NCI-H2107 (cell line): ENCODE measurements at regions not wholly inside any gene's neighbourhood (a gene's known extent, or its start where the extent isn't known, plus 50 kb on each side); places are given as distances from the start of the nearest gene placed in this dataset.

ENCODE experiments used
- DNase-seq: peaks from one replicate; lab custom pipeline; 2025; lab: John Stamatoyannopoulos, UW

DNA sequence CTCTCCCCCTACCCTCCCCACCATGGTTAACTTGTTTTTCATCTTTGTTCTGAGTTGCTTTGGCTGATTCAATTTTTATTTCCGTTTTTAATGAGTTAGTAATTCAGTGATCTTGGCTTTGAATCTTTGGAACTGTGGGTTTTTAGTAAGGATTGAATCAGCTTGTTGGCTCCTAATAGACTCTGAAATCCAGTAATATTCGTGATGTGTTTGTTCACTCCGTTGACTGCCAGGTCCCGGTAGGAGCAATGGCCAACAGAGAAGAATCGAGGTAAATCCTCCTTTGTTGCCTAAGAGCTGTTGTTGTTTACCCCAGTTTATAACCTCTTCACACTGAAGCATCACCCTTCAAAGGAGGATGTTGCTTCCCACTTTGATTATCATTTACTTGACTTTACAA lies 92.7 kb downstream of the PCSK1 start:
- DNase-seq = no peak

DNA sequence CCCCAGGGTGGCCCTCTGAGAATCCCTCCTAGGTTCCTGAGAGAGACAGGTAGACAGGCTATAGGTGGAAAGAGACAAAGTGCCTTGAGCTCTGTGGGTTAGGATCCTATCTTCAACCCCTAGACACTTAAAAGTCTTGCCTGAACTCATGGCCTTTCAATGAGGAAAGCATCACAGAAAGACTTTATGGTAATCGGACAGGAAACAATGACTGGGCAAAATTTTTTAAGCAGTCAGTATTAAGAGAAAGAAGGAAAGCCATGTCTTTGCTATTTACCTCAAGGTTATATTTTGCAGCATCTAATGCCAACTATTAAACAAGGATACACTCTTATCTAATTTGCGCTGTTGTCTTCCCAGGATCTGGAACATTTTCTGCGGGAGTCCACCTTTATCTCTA lies 93.2 kb downstream of the PCSK1 start:
- DNase-seq = no peak

GRCh38 chr5:96338624-96339415 lies 94.2 kb downstream of the PCSK1 start:
- no peak for DNase-seq

DNA sequence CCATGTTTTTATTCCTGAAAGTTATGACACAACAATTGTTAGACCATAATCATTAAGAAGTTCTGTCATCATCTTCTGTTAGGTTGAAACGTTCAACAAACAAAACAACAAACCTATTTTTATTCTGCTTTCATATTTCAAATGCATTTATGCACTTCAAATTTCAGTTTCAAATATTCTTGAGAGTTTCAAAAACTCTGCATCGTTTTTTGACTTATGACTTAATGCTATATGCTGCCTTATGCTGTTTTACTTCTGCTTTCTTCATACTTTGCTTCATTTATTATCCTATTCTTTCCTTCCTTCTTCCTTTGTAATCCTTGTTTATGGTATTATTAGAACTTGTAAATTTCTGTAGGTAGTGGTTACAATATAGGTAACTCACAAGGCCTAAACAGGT lies 95.0 kb downstream of the PCSK1 start:
- DNase-seq = no peak

DNA sequence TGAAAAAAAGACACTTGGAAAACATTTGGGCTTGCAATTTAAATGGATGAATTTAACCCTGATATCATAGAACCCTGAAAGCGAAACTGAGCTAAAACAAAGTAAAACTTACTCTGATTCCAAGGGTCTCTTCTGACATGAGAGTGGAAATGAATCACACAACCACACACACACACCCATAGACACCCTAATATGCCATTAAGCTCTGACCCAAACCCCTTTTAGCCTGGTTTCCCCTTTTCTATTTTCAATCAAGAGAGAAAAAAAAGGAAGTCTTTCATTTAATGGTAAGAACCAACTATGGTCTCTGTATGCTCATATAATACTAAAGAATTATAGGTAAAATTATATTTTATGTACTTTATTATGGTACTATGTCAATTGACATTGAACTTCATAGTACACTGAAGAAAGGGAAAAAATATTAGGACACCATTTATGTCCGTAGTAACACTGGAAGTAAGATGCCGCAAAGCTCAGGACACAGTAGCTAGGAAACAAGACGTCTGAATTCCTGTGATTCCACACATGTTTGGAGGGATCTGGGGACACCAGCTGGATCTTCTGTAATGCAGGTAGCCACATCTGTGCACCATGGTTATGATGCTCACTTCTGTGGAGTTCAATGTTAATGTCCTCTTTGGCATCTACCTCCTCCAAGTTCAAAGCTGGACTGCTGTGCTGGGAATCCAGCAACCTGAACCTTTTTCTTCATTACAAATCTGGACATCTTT lies 95.8 kb downstream of the PCSK1 start:
- DNase-seq = no peak

DNA sequence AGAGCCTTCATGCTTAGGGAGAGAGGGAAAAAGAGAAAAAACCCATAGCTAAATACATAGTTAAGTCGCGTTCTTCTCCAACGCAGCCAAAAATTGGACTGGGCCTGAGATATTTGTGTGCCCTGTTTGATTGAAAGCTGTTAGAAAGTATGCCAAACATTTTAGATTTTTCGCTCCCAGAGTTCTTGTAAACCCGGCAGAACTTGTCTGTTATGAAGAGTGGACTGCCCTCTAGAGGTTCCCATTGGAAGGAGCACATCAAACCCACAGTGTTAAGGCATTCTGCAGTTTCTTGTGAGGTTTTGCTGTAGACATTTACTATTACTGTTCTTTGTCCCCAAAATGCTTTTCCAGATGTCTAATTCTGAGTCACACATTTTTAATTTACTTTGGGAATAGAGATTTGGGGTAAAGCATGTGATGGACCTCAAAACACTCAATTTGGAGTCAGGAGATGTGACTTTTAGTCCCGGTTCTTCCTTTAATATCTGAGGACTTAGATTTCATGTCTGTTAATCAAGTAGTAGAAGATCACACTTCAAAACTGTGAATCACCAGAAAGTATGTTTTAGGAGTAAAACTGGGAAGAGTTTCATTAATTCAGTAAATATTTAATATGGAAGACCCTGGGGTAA lies 96.6 kb downstream of the PCSK1 start:
- peak; percentile 22 for DNase-seq

GRCh38 chr5:96335873-96336272 lies 97.2 kb downstream of the PCSK1 start:
- DNase-seq = no peak

DNA sequence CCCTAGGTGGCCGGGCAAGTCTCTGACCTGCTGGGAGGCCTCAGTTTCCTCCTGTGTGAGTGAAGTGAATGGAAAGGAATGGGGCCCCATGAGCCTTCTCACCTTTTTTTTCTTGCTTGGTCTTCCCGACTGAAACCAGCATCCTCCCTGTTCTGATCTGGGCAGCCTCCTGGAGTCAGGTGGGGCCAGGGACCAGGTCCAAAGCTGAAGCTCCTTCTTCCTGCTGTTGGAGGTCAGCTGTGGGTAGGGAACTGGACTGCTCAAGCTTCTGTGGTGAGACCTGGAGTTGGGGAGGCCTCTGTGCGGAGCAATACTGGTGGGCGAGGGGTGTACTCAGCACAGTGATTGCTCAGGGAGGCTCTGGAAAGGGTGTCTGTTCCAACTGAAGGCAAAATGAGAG lies 99.7 kb downstream of the PCSK1 start:
- DNase-seq = no peak

- DNase-seq = no peak
These were observed 100.3 kb downstream of the PCSK1 start for GRCh38 chr5:96332535-96333366.

GRCh38 chr5:96331681-96332361 lies 101.2 kb downstream of the PCSK1 start:
- no peak for DNase-seq

GRCh38 chr5:96331210-96331609 lies 101.8 kb downstream of the PCSK1 start:
- no peak for DNase-seq

DNA sequence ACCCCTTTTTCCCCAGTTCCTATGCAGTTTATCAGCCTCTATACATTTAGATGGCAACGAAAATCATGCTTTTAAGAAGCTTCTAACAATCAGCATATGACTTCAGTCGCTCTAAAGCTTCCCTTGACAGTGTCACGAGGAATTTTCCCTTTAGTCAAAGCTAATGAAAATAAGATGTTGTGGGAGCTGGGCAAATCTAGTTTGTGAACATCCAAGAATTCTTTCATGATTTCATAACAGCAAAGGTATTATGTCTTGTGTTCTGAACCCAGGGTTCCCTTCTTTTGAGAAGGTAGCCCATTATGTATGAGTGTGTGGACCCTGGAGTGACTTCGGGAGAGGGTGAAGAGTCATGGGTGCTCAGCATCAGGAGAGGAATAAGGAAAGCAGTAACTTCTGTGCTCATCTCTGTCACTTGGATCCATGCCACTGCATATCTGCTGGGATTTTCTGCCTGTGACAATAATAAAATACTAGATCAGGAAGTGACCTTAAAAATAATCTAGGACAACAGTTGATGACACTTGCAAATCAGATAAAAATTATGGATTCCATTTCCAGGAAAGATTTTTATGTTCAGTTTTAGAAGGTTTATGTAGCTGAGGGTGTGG lies 102.4 kb downstream of the PCSK1 start:
- DNase-seq = no peak

DNA sequence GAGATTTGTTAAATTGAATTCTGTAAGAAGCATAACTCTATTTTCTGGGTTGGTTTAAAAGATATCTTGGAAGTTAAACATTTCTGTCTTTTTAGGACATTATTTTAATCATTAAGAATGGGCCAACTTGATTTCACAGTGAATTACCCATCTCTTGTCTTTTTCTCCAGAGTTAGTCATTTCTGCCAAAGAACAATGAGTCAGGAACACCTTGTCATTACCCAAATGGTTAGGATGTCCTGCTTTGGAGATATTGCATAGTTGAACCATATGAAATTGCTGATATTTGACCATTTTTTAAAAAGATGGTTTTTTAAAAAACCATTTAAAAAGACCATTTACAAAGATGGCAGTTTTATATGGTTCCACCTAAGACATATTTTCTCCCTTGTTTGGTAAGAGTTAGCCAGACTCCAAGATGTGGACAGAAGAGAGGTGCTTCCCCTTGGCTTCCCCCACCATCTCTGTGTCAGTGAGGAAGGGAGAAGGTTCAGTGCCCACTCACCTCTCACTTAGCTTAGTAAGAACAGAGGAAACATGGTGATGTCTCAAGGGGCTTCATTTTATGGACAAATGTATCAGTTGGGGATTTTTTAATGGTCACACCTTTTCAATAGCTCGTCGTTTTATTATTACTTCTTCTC lies 103.0 kb downstream of the PCSK1 start:
- no peak for DNase-seq

DNA sequence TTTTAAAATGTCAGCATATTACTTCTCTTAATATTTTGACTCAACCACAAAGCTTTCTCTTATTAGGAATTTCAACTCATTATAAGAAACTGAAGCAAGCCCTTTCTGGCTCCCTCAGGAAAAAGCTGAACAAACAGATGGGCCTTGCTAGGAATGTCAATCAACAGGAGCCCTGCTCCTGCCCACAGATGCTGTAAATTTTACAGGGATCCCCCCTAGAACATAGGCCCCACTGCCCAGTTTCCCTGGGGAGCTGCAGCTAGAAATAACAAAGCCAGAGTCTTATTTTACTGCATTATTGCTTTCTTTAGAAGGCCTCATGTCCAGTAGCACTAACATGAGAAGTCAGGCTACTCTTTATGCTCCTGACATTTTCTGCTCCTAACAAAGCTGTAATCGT lies 103.8 kb downstream of the PCSK1 start:
- no peak for DNase-seq

- no peak for DNase-seq
These were observed 105.3 kb downstream of the PCSK1 start for GRCh38 chr5:96327722-96328121.

GRCh38 chr5:96326902-96327301 lies 106.1 kb downstream of the PCSK1 start:
- no peak for DNase-seq

DNA sequence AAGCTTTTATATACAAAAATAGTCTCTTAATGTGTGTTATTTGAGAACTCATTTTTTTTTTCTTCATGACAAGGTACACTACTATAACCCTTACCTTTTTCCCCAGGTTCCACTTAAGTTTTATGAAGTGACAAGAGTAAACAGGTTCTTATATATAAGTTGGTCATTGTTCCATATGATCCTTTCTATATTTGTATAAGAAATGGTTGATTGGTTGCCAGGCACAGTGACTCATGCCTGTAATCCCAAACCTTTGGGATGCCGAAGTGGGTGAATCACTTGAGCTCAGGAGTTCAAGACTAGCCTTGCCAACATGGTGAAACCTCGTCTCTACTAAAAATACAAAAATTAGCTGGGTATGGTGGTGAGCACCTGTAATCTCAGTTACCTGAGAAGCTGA lies 108.3 kb downstream of the PCSK1 start:
- no peak for DNase-seq

DNA sequence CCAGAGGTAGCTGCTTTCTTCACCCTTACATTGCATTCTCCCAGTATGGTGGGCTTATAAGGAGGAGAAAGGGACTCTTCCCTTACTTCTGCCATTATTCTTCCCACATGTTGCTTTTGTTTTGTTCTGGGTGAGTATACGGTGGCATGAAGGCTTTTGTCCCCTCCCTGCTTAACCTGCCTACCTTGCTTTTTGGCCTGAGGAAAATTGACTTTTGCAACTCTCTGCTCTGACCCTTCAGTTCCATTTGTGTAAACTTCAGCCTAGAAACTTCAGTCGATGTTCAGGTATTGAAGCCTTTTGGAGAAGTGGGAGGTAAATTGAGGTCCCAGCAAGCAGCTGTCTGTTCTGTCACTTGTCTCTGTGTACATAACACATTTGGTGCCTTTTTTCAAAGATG lies 110.2 kb downstream of the PCSK1 start:
- no peak for DNase-seq

DNA sequence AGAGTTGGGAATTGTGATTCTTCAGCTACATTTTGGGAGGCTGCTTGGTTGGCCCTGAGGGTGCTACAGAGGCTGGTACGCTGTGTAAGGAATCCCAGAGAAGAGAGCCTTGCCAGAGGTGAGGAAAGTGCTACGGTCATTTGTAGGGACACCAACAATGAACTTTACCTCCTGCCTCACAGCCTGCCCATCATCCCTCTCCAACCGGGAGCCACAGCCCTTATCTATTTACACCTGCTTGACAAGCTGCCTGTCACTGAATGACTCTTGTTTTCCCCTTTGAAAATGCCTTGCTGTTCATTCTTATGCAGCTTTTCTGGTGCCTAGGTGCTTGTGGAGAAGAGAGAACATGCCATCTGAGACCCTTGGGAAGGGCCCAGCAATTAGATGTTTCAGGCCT lies 110.8 kb downstream of the PCSK1 start:
- DNase-seq = no peak

DNA sequence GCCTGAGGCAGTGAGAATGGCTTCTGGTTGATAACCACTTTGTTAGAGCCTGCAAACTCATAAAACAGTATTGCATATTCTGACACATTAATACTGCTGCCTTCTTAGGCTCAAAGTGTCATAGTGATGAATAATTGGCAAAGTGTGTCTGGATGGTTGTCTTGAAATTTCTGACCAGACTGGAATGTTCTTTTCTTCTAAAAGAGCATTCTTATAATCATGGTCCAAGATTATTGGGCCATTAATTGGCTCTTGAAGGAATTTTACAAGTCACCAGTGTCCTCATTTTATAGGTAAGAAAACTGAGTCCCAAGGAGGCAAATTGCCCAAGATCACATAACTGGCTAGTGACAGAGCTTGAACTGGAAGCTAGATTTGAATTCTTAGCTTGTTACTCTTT lies 111.7 kb downstream of the PCSK1 start:
- DNase-seq = no peak

DNA sequence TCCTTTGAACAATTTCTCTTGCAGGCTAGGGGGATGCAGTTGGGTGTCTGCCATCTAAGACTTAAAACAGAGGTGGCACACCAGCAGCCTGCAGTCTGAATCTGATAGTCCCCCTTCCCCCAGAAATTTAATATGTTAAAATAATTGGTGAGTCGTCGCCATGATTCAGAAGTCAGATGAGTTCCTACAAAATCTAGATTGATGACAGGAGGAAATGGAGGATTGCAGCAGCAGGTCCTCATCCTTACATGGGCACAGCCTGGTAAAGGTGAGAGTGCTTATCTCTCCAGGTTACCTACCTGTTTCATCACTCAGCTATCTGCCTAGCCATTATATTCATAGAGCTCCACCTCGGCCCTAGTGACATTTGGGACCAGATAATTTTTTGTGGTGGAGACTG lies 112.3 kb downstream of the PCSK1 start:
- no peak for DNase-seq
